Effector memory CD8-positive, alpha-beta T cell (primary cell): ENCODE measurements at regions not wholly inside any gene's neighbourhood (a gene's known extent, or its start where the extent isn't known, plus 50 kb on each side); places are given as distances from the start of the nearest gene placed in this dataset.
A peak's percentile ranks its signal among the peaks of the same experiment; 100 is the strongest.

Experiments
- ATAC-seq: fragments of 150-1000 bp; cut with Tn5 transposase; replicated peaks from 2 replicates; pipeline ENCODE4 v1.10.0; 2021; ENCODE audit warnings: mild to moderate bottlenecking, moderate library complexity
- DNase-seq, 3 experiments: peaks; one replicate each; pipeline ENCODE4 v3.0.0; 2021
- H3K27ac Mint-ChIP-seq, 2 donors: one replicate each; pipeline ENCODE4 v1.8.0; 2022; ENCODE audit warnings: mild to moderate bottlenecking in 2 of 2, mixed read lengths in 2 of 2, moderate library complexity in 2 of 2
- H3K27me3 Mint-ChIP-seq, 2 donors: one replicate each; pipeline ENCODE4 v1.8.0; 2022; ENCODE audit warnings: mixed read lengths in 2 of 2
- H3K36me3 Mint-ChIP-seq: one replicate; pipeline ENCODE4 v1.8.0; 2022; ENCODE audit warnings: mild to moderate bottlenecking, moderate library complexity, mixed read lengths; ENCODE audit not compliant: insufficient read depth
- H3K4me1 Mint-ChIP-seq, 2 donors: one replicate each; pipeline ENCODE4 v1.8.0; 2022; ENCODE audit warnings: low read depth in 2 of 2, mixed read lengths in 2 of 2
- H3K4me3 Mint-ChIP-seq, 2 donors: one replicate each; pipeline ENCODE4 v1.8.0; 2022; ENCODE audit warnings: mild to moderate bottlenecking in 2 of 2, mixed read lengths in 2 of 2, moderate library complexity in 2 of 2
- H3K9me3 Mint-ChIP-seq, 2 donors: one replicate each; pipeline ENCODE4 v1.8.0; 2022; ENCODE audit warnings: mixed read lengths in 2 of 2

GRCh38 chr10:4352414-4352961 lies 473.5 kb upstream of the AKR1E2 start:
- H3K4me3 Mint-ChIP-seq: no peak overlapping the region

DNA sequence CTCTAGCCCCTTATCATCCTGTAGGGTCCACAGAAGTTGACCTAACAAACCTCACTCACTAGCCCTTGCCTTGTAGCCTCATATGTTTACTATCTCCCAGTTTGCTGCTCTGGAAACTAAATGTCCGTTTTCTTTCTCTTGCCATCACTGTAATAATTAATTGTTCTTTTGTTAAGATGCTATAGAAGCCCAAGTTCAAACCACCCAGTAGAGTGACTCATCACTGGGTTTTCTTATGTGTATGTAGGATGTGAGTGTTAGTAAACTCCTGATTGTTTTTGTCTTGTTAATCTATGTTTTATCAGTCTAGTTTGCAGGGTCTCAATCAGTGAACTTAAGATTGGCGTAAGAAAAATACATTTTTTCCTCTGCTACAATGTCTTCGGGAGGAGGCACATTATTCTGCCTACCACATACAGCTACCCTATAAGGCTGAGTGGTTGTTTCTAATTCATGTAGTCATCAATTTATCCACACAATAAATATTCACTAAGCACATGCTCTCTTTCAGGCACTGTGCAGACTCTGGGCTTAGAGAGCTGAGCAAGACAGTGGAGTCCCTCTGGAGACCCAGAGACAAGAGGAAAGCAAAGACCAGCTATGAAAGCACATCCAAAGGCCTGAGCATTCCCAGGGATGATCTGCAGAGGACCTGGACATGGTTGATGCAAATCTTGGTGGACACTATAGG lies 474.1 kb upstream of the AKR1E2 start:
- H3K36me3 Mint-ChIP-seq: no peaks in the 10 kb centered on the region
- ATAC-seq (no peak), DNase-seq (no peak)
- H3K4me3 Mint-ChIP-seq: no peak overlapping the region
- H3K4me1 Mint-ChIP-seq: peaks cover 4 to 8% of the 10 kb centered on the region in 2 donors
- no peak overlapping the region for H3K27ac Mint-ChIP-seq
- H3K9me3 Mint-ChIP-seq: no peaks in the 10 kb centered on the region
- peaks cover 14 to 41% of the 10 kb centered on the region in 2 donors for H3K27me3 Mint-ChIP-seq

More at GRCh38 chr10:4352414-4352961, 473.5 kb upstream of the AKR1E2 start:
- H3K9me3 Mint-ChIP-seq: no peaks in the 10 kb centered on the region
- H3K27me3 Mint-ChIP-seq: peaks cover 17 to 46% of the 10 kb centered on the region in 2 donors
- no peak overlapping the region for H3K27ac Mint-ChIP-seq
- ATAC-seq: no peak
- DNase-seq: no peak
- H3K4me1 Mint-ChIP-seq: peaks cover 4 to 9% of the 10 kb centered on the region in 2 donors
- no peaks in the 10 kb centered on the region for H3K36me3 Mint-ChIP-seq

- no peaks in the 10 kb centered on the region for H3K9me3 Mint-ChIP-seq
Measured at GRCh38 chr10:4347397-4347796, 478.6 kb upstream of the AKR1E2 start.

DNA sequence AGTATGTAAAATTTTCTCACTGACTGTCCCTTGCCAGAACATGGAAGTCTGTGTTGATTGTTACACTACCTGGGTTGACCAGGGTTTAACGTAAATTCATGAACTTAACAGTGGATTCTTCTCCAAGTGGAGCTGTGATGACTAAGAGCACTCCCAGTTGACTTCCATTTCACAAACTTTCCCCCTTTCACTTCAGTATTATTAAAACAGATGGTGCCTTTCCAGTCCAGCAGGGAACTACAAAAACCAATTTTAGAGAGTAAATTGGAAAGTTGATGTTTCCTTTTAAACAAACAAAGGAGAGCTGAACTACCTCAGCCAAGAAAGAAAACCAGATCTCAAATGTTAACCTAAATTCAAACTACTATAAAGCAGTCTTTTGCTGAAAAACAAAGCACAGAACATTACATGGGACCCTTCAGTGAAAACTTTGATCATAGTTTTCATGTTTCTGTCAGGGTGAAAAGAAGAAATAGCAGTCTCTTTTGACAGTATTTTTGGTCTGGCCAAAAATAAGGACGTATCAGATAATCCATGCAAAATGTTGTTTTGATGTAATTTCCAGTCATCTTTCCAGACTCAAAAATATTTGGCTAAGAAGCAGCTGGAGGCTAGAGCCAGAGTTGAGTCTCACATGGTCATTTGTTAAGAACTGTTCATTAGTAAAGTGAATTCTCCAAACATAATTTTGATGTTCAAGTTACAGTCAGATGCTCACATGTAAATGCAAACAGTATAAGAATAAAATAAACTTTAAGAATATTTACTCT lies 479.9 kb upstream of the AKR1E2 start:
- ATAC-seq (no peak), DNase-seq (no peak)
- Mint-ChIP-seq H3K27me3 (peaks cover 19 to 32% of the 10 kb centered on the region in 2 donors), H3K36me3 (no peaks in the 10 kb centered on the region), H3K9me3 (no peaks in the 10 kb centered on the region), H3K4me3 (no peak overlapping the region), H3K27ac (no peak overlapping the region), H3K4me1 (peaks cover 0 to 3% of the 10 kb centered on the region in 2 donors)

More at GRCh38 chr10:4347397-4347796, 478.6 kb upstream of the AKR1E2 start:
- Mint-ChIP-seq H3K36me3 (no peaks in the 10 kb centered on the region), H3K27me3 (peaks cover 15 to 35% of the 10 kb centered on the region in 2 donors), H3K27ac (no peak overlapping the region), H3K4me3 (no peak overlapping the region), H3K4me1 (peaks cover 0 to 3% of the 10 kb centered on the region in 2 donors)
- DNase-seq (no peak), ATAC-seq (no peak)

DNA sequence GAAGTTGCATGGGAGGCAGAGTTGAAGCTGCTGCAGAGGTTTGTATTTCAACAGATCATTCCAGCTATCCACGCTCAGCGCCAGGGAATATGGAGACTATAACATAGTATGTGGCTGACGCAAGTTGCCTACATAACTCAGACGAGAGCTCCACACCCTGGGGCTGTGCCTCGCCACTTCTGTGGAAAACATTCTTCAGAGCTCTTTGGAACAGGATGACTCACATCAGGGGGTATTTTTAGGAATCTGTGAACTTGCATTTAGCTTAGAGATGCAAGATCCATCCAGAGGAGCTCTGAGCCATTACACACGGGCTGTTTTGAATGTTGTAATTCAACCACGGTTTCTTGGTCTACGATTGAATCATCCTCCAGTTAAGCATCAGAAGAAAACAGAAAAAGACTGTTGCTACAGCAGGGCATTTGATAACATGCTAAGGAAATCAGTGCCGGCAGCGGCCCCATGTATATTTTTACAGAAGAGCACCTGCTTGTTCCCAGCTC lies 481.5 kb upstream of the AKR1E2 start:
- H3K27ac Mint-ChIP-seq: no peak overlapping the region
- H3K9me3 Mint-ChIP-seq: no peaks in the 10 kb centered on the region
- no peak for ATAC-seq
- peaks cover 2% of the 10 kb centered on the region for H3K36me3 Mint-ChIP-seq
- H3K4me3 Mint-ChIP-seq: no peak overlapping the region
- peaks cover 19 to 32% of the 10 kb centered on the region in 2 donors for H3K27me3 Mint-ChIP-seq
- DNase-seq: no peak
- H3K4me1 Mint-ChIP-seq: peaks cover 0 to 3% of the 10 kb centered on the region in 2 donors

DNA sequence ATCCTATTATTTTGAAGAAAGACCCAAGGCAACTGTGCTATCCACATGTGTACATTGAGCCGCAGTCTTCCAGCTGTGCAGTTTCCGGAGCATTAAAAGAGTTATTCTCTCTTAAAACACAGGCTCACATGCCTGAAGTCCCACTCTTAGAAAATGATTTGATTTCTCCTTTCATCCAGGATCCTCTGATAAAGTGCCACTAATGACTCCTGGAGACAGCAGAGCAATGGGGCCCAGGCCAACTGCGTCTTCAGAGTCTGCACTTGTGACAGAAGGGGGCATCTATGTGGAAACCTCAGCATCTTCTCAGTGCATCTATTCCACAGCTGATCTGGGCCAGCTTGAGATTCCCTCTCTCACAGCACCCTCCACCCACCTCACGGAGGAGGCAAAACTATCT lies 482.1 kb upstream of the AKR1E2 start:
- Mint-ChIP-seq H3K4me3 (no peak overlapping the region), H3K4me1 (peaks cover 0 to 3% of the 10 kb centered on the region in 2 donors), H3K27me3 (peaks cover 19 to 32% of the 10 kb centered on the region in 2 donors), H3K36me3 (peaks cover 2% of the 10 kb centered on the region), H3K9me3 (no peaks in the 10 kb centered on the region), H3K27ac (no peak overlapping the region)
- ATAC-seq: no peak
- no peak for DNase-seq

- Mint-ChIP-seq H3K4me3 (no peak overlapping the region), H3K27me3 (peaks cover 19 to 32% of the 10 kb centered on the region in 2 donors), H3K4me1 (peaks cover 0 to 3% of the 10 kb centered on the region in 2 donors), H3K36me3 (peaks cover 2% of the 10 kb centered on the region), H3K9me3 (no peaks in the 10 kb centered on the region), H3K27ac (no peak overlapping the region)
- ATAC-seq (no peak), DNase-seq (no peak)
Measured at GRCh38 chr10:4343091-4343490, 482.9 kb upstream of the AKR1E2 start.

GRCh38 chr10:4338768-4339167 lies 487.2 kb upstream of the AKR1E2 start:
- H3K27ac Mint-ChIP-seq: no peak overlapping the region
- H3K36me3 Mint-ChIP-seq: peaks cover 2% of the 10 kb centered on the region
- no peaks in the 10 kb centered on the region for H3K4me1 Mint-ChIP-seq
- DNase-seq: no peak
- peaks cover 4 to 24% of the 10 kb centered on the region in 2 donors for H3K27me3 Mint-ChIP-seq
- ATAC-seq: no peak
- no peaks in the 10 kb centered on the region for H3K9me3 Mint-ChIP-seq
- no peak overlapping the region for H3K4me3 Mint-ChIP-seq

DNA sequence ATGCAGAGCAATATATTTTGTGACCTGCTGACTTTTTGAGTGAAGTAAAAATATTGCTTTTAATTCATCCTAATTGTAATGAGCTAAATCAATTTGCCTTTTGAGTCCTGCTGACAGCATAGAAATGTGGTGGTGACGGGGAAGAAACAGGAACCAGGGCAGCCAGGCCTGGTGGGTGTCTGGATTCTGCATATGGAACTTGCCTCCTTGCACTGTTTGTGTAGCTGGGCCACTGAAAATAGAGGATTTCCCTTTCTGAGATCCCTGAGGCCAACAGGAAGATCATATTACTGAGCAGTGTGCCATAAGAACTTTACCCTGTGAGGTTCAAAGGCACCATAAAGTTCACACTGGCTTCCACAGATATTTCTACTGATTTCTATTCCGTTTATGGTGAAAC lies 488.4 kb upstream of the AKR1E2 start:
- Mint-ChIP-seq H3K27ac (no peak overlapping the region), H3K4me1 (no peaks in the 10 kb centered on the region), H3K27me3 (peaks cover 4 to 16% of the 10 kb centered on the region in 2 donors), H3K4me3 (no peak overlapping the region), H3K36me3 (peaks cover 2% of the 10 kb centered on the region), H3K9me3 (no peaks in the 10 kb centered on the region)
- no peak for ATAC-seq
- no peak for DNase-seq

- ATAC-seq: no peak
- H3K9me3 Mint-ChIP-seq: no peaks in the 10 kb centered on the region
- no peak overlapping the region for H3K27ac Mint-ChIP-seq
- H3K36me3 Mint-ChIP-seq: no peaks in the 10 kb centered on the region
- H3K4me3 Mint-ChIP-seq: no peak overlapping the region
- H3K4me1 Mint-ChIP-seq: no peaks in the 10 kb centered on the region
- peaks cover 0 to under 1% of the 10 kb centered on the region in 2 donors for H3K27me3 Mint-ChIP-seq
- DNase-seq: no peak
Measured at GRCh38 chr10:4334871-4335270, 491.1 kb upstream of the AKR1E2 start.

- H3K9me3 Mint-ChIP-seq: no peaks in the 10 kb centered on the region
- H3K27ac Mint-ChIP-seq: no peak overlapping the region
- ATAC-seq: no peak
- no peaks in the 10 kb centered on the region for H3K4me1 Mint-ChIP-seq
- H3K36me3 Mint-ChIP-seq: no peaks in the 10 kb centered on the region
- DNase-seq: no peak
- no peaks in the 10 kb centered on the region for H3K27me3 Mint-ChIP-seq
- H3K4me3 Mint-ChIP-seq: no peak overlapping the region
Measured at GRCh38 chr10:4334015-4334414, 492.0 kb upstream of the AKR1E2 start.

GRCh38 chr10:4333459-4333894 lies 492.5 kb upstream of the AKR1E2 start:
- ATAC-seq (peak; percentile 16), DNase-seq (no peak)
- Mint-ChIP-seq H3K27ac (no peak overlapping the region), H3K36me3 (no peaks in the 10 kb centered on the region), H3K9me3 (no peaks in the 10 kb centered on the region), H3K4me3 (no peak overlapping the region), H3K27me3 (no peaks in the 10 kb centered on the region), H3K4me1 (no peaks in the 10 kb centered on the region)

GRCh38 chr10:4332764-4333458 lies 493.1 kb upstream of the AKR1E2 start:
- Mint-ChIP-seq H3K27ac (no peak overlapping the region), H3K27me3 (no peaks in the 10 kb centered on the region), H3K4me1 (no peaks in the 10 kb centered on the region), H3K36me3 (no peaks in the 10 kb centered on the region), H3K9me3 (no peaks in the 10 kb centered on the region), H3K4me3 (no peak overlapping the region)
- no peak for DNase-seq
- peak; percentile 51 for ATAC-seq
